ENCODE measurements at regions not wholly inside any gene's neighbourhood (a gene's known extent, or its start where the extent isn't known, plus 50 kb on each side); places are given as distances from the start of the nearest gene placed in this dataset.

- TF ChIP-seq FOXP1 (CRISPR knock-in tag; IDR thresholded peaks at IDR 0.05; ENCODE audit: borderline replicate concordance) = no peak
- TF ChIP-seq ELF4 (CRISPR knock-in tag; IDR thresholded peaks at IDR 0.05; ENCODE audit: low read depth) = no peak
- no peak for TF ChIP-seq CTCF (IDR thresholded peaks at IDR 0.05)
- no peak for TF ChIP-seq ZNF281 (CRISPR knock-in tag; IDR thresholded peaks at IDR 0.05)
- no peak for TF ChIP-seq ATF3 (CRISPR knock-in tag; conservative IDR thresholded peaks at IDR 0.05)
- no peak for TF ChIP-seq SP1 (CRISPR knock-in tag; conservative IDR thresholded peaks at IDR 0.05)
- no peak for TF ChIP-seq FOXJ3 (CRISPR knock-in tag; IDR thresholded peaks at IDR 0.05; ENCODE audit: borderline replicate concordance)
Measured at GRCh38 chrX:40976981-40977380, 108.3 kb upstream of the USP9X start.
